Gastrocnemius medialis (tissue), 4 donors: ENCODE measurements at regions not wholly inside any gene's neighbourhood (a gene's known extent, or its start where the extent isn't known, plus 50 kb on each side); places are given as distances from the start of the nearest gene placed in this dataset.

Experiments
- POLR2A ChIP-seq, 2 donors: fragments of 450-650 bp; IDR thresholded peaks; one replicate each; pipeline ENCODE4 v1.6.1; 2017; ENCODE audit warnings: antibody characterized with exemption in 2 of 2, mild to moderate bottlenecking in 2 of 2, moderate library complexity in 2 of 2
- TF ChIP-seq, protein P1 (sequence below), 5 experiments: fragments of 450-650 bp in 3 of 5; fragments of 200-600 bp in 2 of 5; sonication (generic) in 2 of 5; IDR thresholded peaks in 4 of 5; conservative IDR thresholded peaks in 1 of 5; 1 replicate in 4 of 5; 2 replicates in 1 of 5; pipeline ENCODE4 v1.5.1; 2016 to 2019; ENCODE audit warnings: antibody characterized with exemption in 5 of 5, mild to moderate bottlenecking in 3 of 5, moderate library complexity in 3 of 5

- TF ChIP-seq, protein P1, sequence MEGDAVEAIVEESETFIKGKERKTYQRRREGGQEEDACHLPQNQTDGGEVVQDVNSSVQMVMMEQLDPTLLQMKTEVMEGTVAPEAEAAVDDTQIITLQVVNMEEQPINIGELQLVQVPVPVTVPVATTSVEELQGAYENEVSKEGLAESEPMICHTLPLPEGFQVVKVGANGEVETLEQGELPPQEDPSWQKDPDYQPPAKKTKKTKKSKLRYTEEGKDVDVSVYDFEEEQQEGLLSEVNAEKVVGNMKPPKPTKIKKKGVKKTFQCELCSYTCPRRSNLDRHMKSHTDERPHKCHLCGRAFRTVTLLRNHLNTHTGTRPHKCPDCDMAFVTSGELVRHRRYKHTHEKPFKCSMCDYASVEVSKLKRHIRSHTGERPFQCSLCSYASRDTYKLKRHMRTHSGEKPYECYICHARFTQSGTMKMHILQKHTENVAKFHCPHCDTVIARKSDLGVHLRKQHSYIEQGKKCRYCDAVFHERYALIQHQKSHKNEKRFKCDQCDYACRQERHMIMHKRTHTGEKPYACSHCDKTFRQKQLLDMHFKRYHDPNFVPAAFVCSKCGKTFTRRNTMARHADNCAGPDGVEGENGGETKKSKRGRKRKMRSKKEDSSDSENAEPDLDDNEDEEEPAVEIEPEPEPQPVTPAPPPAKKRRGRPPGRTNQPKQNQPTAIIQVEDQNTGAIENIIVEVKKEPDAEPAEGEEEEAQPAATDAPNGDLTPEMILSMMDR (IDR thresholded peaks at IDR 0.05 in 4 of 5, conservative IDR thresholded peaks at IDR 0.05 in 1 of 5): no peak
- TF ChIP-seq POLR2A (IDR thresholded peaks at IDR 0.05): no peak
Observed at GRCh38 chr3:184491011-184491576, 70.5 kb upstream of the EPHB3 start.
